ENCODE measurements at regions not wholly inside any gene's neighbourhood (a gene's known extent, or its start where the extent isn't known, plus 50 kb on each side); places are given as distances from the start of the nearest gene placed in this dataset.
"Not testable (repeated sequence)": the region's sequence is repeated elsewhere in the genome, so short reads cannot be mapped to it uniquely, and the experiment has no call there.

DNA sequence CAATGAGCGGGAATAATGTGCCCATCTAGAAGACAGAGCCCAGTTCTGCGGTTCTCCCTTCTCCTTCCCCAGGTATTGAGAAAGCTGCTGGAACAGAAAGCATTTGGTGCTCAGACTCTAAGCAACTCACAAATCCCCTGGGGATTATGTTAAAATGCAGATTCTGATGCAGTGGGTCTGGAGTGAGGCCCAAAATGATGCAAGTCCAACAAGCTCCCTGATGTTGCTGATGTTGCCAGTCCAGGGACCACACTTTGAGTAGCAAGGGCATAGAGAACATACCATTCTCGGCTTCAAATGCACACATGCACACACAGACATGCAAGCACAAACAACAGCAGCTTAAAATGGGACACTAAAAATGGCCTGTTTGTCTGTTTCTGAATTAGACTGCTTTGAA, 274.8 kb upstream of the NCKAP5 start:
- no peak for DNase-seq

DNA sequence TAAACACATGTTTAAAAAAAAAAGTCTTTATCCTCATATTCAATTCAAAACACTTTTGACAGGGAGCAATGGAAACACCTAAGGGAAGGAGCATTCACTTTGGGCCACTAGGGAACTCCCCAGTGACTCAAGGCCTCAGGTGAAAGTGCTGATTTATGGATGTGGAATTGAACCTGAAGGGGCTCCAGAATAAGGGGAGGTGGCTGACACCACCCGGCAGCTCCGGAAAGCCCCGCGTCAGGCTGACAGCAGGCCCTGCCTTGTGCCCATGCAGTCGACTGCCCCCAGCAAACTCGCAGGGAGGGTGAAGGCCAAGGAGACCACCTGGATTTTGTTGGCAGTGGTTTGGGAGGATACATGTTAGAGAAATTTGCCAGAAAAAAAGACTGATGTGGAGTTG, 275.3 kb upstream of the NCKAP5 start:
- no peak for DNase-seq

DNA sequence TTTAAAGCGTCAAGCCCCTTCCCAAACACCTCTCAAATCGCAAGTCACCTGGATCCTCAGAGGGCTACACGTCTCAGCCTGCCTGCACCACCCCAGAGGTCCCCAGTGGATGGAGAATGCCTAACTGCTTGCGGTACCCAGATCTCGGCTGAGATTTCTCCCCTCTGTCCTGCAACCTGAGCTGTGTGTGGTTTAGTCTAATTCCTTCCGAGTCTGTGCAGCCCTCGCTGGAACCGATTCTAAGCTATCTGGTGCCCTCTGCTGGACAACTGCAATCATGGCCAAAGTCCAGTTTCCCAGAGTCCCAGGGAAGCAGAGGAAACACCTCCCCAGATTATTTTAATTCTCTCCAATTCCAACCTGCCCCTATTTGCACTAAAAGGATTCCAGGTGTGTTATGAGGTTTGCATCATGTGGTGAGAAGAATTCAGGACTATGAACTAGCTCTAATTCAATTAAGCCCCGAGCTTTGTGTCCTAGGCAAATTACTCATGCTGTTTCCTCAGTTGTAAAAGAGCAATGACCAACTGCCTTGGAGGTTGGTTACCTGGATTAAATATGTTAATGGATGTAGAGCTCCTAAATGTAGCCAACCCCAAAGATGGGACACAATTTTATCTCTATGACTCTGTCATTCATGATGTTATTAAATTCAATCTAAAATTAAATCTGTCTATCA, 276.1 kb upstream of the NCKAP5 start:
- no peak for DNase-seq

DNA sequence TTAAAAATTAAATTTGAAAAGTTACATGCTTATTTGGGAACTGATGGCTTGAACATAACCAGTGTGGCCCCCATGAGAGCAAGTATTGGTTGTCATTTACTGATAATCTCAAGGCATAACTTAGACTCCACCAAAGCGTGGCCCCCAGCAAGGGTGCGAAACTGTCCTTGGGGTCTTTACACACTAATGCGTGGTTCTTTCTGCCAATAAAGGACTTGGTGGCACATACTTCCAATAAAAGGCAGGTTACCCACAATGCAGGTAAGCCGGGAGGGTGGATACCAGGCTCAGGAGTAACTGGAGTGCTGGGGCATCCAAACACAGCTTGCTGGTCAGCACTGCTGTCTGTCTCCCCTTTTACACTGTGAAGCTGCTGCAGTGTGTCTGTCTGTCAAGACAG, 278.2 kb upstream of the NCKAP5 start:
- no peak for DNase-seq

DNA sequence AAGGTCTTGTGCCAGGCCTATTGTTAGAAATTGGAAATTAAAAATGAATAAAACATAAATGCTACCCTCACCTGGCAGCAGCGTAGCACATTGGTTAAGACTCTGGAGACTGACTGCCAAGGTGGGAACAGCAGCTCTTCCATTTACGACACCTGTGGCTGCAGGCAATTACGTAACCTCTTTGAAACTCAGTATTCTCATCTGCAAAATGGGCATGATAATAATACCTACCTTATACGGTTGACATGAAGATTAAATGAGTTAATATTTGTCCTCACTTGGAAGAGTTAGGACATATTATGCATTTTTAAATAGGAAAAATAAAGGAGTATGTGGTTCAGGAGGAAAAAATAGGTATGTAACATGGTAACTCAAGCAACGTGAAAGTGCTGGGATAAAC, 279.3 kb upstream of the NCKAP5 start:
- DNase-seq: no peak

DNA sequence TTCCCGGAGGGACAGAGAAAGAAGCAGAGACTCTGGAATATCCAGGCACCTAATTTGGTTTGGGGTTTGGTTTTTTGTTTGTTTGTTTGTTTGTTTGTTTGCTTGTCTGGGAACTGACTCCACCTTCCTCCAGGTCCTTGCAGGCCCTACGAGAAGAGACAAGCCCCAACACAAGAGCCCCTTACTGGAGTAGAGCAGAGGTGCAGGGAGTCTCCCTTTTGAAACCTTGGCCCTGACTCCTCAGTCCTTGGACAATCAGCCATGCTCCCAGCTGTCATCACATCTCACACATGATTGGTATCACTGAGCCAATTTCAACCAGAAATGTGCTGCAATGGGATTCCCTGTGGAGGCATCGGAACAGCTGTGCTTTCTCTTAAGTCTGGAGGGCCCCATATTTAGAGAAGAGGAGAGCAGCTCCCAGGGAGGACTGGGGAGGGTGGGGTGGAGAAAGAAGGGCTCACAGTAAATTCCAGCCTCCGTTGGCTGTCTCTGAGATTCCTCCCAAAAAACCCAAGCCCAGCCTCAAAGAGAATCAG, 279.9 kb upstream of the NCKAP5 start:
- DNase-seq: no peak

DNA sequence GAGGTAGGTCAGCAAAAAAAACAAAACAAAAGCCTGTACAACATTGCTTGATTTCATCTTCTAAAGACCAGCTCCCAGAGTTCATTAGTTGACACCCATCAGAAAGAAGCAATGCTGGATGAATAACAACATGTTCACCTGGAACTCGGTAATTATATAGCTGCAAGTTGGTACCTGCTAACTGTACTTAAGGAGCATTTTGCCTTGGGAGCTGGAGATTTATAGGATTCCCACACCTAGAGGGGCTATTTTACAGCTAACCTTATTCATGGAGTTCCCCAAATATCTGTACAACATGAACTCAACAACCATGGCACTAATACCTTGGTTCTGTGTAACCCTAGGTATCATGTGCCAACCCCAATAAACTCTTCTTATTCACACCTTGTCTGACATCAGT, 281.1 kb upstream of the NCKAP5 start:
- no peak for DNase-seq

DNA sequence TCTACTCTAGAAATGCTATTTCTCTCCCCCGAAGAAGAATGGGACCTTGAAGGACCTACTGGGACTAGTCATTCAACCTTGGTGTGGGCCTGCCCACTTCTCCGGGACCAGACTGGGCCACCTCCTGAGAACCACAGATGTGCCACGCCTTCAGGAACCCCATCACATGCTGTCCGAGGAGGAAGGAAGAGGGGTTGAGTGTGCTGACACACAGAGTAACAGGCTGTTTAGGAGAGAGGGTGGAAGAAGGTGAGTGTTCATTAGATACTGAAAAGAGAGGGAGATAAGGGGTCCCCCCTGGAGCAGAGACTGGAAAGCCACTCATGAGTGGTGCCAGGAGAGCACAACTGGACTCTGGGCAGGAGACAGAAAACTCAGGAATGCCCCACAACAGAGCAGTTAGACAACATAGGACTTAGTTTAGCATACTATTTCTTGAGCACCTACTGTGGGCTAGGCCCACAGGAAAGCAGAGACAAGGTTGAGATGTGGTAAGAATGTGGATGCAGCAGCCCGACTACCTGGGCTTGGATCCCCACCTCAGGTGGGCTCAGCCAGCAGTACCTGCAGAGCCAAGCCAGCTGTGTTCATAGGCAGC, 286.4 kb upstream of the NCKAP5 start:
- no peak for DNase-seq

DNA sequence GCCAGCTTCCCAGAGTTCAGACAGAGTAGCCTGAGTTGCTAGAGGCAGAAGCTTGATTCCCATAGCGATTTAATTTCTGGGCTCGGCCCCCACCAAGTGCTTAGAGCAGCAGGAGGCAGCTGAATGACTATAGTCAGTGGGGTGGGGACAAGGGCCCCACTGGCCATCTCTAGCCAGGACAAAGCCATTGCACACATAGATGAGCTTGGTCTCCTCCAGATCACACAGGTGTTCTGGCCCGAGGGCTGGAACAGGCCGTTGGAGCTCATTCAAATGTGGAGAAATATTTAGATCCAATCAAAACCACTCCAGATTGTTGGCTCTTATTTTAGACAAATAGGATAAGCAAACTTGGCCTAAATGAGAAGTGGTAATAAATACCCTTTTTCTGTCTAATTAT, 287.3 kb upstream of the NCKAP5 start:
- DNase-seq: no peak

DNA sequence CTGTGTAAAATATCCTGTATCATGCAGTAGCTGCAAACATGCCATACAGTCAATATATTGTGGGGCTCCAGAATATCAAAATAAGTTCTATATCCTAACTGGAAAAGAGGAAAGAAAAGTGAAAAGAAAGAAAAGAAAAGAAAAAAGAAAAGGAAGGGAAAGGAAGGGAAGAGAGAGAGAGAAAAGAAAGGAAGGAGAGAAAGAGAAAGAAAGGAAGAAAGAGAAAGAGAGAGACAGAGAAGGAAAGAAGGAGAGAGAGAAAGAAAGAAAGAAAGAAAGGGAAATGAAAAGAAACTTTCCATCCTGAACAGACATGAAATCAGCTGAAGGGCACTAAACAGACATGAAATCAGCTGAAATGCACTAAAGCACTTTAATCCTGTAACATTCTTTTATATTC, 288.4 kb upstream of the NCKAP5 start:
- no peak for DNase-seq

DNA sequence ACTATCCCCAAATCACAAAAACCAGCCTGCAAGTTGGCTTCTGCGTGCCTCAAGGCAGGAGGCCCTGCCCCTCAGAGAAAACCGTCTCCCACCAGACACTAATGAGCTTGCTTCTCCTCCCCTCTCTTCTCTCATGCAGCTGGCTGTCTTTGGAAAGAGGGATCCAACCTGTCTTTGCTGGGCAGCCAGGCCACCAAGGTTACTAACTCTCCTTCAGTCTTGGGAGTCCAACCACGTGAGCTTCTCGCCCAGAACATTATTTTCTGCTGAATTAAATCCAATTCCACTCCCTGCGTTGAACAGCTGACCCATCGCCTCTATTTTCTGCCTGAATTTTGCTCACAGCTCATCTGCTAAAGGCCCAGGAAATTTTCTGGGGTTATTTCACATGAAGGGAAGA, 291.3 kb upstream of the NCKAP5 start:
- DNase-seq: no peak

DNA sequence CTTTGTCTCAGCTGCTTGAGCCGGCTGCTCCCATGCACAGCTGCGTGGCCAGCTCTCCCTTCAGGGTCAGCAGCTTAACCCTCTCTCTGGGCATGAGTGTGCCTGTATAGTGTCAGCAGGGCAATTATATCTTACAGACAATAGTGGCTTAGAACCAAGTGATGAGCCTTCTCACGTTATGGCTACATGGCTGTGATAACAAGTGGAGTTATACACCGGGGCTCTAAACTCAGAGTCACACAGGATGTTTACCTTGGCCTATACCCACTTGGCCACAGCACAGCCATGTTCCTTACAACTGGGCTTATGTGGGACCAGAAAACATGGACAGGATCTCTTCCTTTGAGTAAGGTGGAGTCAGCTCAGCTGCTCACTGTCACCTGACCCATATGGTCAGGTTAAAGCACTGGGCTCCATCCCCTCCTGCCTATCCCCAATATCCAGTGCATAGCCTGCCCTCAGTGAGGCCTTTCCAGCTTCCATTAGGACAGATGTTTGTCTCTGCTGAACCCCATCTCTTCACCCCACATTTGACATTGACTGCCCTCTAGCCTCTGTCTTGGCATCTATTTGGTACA, 294.2 kb upstream of the NCKAP5 start:
- DNase-seq: no peak

DNA sequence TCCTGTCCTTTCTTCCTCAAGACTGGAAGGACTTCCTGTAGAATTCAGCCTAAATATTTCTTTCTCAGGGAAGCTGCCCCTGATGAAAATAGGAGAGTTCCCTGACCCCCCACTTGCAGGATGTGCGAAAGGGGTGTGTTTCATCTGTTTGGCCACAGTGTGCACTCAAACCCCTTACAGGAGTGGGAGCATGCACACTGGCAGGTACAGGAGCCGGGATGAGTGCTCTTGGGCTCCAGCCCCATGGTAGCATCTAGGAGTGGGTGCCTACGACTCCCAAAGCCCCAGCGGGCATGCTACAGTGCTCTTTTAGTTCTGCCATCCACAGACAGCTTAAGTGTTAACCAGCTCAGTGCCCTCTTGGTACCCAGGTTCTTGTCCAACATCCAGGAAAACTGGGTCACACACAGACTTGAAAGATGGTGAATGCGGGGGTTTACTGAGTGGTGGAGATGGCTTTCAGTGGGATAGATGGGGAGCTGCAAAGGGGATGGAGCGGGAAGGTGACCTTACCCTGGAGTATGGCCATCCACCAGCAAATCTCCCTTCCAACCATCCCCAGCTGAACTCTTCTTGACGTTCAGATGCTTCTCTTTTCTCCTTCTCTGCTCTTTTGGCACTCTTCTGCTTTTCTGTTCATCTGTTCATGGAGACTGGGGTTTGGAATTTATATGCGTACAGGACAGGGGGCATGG, 295.0 kb upstream of the NCKAP5 start:
- no peak for DNase-seq

DNA sequence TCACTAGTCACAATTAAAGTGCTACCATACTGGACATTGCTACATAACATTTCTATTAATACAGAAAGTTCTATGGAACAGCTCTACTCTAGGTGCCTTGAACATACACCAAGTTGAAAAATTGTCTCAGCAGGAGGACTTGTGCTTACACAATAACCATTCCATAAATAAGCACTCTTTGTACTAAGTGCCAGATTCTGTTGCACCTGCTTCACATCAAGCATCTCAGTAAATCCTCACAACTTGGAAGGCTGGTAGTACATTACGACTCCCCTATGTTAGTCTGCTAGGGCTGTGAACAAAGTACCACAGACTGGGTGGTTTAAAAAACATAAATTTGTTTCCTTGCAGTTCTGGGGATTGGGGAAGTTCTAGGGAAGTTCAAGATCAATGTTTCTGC, 296.9 kb upstream of the NCKAP5 start:
- DNase-seq: no peak

DNA sequence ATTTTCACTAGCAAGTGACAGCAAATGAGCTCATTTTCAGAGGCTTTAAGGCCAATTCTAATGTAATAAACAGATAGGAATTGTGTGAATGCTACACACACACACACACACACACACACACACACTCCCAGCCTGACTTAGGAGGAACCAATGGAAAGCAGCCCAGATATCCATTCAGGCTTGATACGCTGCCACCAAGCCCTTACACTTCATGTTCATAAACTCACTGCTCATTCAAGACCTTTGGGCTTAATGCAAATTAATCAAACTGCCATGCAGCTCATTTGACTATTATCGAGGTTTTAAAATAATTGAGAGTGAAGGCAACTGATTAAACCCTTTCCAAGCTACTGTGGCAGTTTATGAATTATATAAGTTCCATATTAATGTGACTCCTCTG, 298.9 kb upstream of the NCKAP5 start:
- no peak for DNase-seq

DNA sequence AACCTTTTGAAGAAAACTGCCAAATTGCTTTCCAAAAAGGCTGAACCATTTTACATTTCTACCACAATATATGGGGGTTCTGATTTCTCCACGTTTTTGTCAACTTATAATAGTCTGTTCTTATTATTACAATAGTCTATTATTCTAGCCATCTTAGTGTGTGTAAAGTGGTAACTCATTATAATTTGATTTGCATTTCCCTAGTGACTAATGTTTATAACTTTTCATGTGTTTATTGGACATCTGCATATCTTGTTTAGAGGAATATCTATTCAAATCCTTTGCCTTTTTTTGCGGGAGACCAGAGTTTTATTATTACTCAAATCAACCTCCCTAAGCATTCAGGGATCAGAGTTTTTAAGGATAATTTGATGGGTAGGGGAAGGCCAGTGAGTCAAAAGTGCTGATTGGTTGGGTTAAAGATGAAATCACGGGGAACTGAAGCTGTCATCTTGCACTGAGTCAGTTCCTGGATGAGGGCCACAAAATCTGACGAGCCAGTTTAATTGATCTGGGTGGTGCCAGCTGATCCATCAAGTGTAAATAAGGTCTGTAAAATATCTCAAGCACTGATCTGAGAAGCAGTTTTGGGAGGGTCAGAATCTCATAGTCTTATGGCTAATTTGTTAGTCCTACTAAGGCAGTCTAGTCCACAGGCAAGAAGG, 303.4 kb upstream of the NCKAP5 start:
- DNase-seq: no peak

DNA sequence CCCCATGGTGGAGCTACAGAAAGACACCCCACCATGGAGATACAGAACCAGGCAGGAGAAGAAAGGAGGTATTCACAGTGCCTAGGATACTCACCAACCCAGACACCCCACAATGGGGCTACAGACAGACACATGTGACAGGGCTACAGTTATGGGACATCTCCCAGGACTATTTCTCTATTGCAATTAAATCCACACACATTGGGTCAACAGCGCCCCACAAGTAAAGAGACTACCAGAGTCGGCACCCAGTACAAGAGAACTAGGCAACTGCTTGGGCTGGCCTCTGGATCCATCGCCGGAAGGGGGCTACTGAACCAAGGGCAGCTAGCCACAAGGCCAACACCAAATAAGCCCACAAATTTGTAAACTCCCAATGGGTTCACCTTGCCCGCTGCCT, 310.1 kb upstream of the NCKAP5 start:
- DNase-seq: no peak

DNA sequence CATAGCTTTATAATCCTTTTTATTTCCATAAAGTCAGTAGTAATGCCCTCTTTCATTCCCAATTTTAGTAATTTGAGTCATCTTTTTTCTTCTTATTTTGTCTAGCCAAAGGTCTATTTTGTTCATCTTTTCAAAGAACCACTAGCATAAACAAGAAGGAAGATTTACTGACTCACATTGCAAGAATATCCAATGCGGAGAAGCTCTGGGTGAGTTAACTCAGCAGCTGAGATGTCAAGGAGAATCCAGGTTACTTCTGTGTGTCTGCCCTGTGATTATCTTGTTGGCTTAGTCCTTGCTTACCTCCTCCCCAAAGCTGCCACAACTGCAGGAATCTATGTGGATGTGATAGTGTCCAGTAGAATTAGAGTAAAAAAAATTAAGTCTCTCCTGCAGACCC, 311.4 kb upstream of the NCKAP5 start:
- DNase-seq: no peak

DNA sequence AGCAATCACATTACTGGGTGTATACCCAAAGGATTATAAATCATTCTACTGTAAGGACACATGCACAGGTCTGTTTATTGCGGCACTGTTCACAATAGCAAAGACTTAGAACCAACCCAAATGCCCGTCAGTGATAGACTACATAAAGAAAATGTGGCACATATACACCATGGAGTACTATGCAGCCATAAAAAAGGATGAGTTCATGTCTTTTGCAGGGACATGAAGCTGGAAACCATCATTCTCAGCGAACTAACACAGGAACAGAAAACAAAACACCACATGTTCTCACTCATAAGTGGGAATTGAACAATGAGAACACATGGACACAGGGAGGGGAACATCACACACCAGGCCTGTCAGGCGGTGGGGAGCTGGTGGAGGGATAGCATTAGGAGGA, 313.9 kb upstream of the NCKAP5 start:
- DNase-seq: not testable (repeated sequence)

DNA sequence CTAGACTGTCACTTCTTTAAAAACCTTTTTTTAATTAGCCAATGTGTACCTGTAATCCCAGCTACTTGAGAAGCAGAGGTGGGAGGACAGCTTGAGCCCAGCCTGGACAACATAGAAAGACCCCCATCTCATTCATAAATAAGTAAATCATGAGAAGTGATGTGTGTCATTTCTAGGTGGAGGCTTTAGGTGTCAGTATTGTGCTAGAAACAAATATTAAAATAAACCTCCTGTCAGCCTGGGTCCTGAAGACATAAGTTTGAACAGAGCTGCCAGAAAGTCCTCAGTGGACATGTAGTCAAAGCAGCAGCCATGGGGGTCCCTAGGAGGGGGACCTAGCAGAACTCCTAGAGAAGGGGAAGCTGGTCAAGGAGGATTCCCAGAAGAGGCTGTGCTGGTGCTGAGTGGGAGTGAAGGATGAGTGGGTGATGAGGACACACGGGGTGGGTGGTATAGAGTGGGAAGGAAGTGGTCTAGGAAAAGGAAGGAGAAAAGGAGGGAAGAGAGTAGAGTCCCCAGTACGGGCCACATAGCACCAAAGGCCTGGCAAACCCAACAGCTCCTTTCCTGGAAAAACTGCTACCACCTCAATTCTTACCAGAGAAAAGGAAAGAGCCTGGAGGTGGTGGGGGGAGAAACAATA, 316.6 kb upstream of the NCKAP5 start:
- DNase-seq: no peak

DNA sequence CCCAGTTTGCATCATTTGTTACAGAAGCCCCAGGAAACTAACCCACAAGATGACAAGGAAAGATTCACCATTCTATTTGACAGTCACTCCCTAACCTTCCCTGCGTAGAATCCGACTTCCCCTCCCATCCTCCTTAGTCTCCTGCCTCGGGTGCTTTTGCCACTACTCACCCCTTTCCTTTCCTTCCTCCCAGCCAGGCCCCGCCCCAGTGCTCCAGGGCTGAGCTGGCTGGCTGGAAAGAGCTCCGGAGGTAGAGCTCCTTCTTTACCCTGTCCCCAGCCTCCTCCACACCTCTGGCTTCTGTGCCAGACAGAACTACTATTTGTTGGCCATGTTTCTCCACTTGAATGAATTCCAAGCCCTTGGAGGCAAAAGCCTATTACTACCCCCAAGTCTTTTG, 317.6 kb upstream of the NCKAP5 start:
- DNase-seq: no peak

DNA sequence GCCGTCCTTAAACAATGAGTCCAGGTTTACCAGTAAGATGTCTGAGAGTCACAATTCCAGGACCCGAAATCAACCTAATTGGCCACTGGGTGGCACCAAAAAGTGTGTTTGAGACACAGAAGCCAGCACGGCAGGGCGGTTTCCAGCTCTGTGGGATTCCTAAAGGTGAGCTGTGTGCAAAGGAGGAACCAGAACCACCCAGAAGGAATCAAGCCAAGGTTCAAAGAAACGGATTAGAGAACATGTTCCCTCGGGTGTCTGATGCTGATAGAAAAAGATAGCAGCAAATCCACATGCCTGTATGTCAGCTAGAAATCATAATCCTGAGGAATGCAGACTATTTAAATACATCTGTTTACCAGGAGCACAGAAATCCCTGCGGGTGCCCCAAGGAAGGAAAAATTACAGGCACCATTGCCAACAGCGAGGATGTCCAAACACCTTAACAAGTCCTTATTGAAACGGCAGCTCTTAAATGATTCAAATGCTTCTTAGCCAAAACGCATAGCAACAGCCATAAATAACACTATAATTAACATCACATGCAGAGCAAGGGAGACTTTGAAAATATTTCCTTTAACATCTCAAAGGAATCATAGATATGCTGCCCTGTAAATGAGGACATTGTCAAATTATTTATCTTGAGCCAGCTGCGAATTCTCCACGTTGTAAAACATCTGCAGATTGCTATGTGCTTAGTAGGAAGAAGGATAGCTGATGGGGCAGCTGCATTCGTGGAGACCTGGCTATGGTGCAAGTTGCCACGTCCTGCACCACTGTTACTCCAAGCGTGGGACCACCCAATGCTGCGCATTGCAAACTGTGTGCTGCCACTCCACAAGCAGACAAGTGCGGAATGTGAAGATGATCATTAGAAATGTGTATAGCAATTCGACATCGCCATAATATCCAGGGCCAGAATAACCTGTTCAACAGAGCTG, 318.7 kb upstream of the NCKAP5 start:
- DNase-seq: no peak
